GM18870 (cell line): ENCODE measurements at regions not wholly inside any gene's neighbourhood (a gene's known extent, or its start where the extent isn't known, plus 50 kb on each side); places are given as distances from the start of the nearest gene placed in this dataset.
"Not testable (repeated sequence)": the region's sequence is repeated elsewhere in the genome, so short reads cannot be mapped to it uniquely, and the experiment has no call there.

Source experiments
- ATAC-seq: cut with Tn5 transposase; IDR thresholded peaks from one replicate; pipeline ENCODE4 v1.9.1; 2021; ENCODE audit warnings: moderate library complexity; ENCODE audit not compliant: unreplicated experiment

- no peak for ATAC-seq
Measured at GRCh38 chr13:99074693-99075092, 96.8 kb upstream of the DOCK9 start.

DNA sequence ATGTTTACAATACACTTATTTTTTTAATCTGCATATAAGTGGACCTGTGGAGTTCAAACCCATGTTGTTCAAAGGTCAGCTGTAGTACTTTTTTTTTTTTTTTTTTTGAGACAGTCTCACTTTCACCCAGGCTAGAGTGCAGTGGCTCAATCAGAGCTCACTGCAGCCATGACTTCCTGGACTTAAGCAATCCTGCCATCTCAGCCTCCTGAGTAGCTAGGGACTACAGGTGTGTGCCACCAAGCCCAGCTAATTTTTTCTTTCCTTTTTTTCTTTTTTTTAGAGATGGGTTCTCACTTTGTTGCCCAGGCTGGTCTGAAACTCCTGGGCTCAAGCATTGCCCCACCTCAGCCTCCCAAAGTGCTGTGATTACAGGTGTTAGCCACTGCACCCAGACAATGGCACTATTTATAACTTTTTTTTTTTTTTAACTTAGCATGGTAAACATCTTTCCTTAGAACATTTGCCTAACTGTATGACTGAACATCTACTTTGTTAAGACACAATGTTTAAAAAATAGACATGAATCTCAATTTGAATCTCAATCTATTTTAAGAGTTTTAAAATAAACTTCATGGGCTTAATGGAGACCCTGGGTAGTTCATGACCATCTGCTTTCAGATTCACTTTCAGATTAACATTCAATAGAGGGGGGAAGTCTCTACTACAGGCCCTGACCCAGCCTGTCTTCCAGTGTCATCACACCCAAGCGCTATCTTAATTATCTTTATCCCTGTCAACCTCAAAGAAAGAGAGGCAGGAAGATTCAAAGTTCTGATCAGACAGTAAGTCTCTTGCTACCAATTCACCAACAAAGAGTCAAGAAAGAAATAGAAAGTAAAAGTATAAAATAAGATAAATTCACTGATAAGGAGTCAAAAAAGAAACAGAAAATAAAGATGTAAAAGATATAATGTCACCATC, 97.7 kb upstream of the DOCK9 start:
- peak; percentile 78 for ATAC-seq

- ATAC-seq = no peak
Measured at GRCh38 chr13:99078017-99078771, 100.3 kb upstream of the DOCK9 start.

DNA sequence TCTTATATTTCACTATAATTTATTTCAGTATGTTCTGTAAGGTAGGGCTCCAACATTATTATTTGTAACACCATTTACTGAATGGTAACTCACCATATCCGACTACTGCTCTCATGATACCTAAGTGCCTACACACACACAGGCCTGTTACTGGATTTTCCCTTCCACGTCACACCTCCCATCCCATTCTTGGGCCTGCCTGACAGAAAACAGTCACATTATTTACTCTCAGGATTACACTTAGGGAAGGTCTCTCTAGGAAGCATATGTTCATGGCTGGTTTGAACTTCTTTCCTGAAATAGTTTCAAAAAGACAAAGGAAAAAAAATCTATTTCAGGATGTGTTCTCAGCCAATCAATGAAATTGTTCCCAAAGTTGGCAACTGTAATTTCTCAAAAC, 102.3 kb upstream of the DOCK9 start:
- no peak for ATAC-seq

DNA sequence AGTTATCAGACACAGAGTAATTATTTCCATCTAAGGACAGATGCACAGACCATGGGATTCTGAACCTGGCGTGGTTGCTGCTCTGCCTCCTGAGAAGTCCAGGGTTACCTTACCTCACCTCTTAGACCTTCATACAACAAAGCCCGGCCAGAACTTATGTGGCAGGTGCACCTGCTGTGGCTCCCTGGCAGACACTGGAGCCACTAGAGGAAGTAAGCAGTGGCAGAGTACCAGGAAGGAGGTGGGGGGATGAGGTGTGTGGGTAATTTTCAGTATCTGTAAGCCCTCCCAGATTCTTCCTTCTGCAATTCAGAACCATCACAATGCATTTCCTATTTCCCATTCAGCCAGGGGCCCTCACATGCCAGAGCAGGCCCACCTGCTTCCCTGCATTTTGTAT, 106.1 kb upstream of the DOCK9 start:
- ATAC-seq = no peak

DNA sequence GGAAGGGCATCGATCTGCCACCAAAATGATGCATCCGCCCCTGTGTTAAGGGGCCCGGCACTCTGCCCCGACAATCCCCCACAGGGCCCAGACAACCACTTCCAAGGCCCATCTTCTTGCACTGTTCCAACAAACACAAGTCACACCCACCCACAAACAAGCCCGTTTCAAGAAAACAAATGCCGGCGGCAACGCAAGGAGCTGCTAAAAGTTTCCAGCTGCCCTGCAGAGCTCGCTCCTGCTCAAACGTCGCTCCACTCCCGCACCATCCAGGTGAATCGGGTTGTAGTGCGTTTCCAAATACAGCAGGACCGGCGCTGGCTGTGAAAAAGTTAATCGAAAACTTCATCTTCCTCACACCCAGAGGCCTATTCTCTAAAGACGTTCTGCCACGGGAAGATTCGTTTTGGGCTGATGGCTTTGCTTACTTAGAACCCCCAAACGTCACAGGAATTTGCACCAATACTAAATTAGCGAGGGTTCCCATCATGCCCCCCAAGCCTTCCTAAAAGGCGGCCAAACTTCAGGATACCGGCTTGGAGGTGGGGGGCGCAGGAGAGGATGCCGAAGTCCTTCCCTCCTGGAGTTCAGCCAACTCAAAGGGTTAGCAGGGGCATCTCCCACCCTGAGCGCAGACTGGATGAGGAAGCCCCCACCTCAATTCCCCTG, 107.4 kb upstream of the DOCK9 start:
- ATAC-seq = no peak

GRCh38 chr13:99085808-99086266, 108.0 kb upstream of the DOCK9 start:
- ATAC-seq = no peak

DNA sequence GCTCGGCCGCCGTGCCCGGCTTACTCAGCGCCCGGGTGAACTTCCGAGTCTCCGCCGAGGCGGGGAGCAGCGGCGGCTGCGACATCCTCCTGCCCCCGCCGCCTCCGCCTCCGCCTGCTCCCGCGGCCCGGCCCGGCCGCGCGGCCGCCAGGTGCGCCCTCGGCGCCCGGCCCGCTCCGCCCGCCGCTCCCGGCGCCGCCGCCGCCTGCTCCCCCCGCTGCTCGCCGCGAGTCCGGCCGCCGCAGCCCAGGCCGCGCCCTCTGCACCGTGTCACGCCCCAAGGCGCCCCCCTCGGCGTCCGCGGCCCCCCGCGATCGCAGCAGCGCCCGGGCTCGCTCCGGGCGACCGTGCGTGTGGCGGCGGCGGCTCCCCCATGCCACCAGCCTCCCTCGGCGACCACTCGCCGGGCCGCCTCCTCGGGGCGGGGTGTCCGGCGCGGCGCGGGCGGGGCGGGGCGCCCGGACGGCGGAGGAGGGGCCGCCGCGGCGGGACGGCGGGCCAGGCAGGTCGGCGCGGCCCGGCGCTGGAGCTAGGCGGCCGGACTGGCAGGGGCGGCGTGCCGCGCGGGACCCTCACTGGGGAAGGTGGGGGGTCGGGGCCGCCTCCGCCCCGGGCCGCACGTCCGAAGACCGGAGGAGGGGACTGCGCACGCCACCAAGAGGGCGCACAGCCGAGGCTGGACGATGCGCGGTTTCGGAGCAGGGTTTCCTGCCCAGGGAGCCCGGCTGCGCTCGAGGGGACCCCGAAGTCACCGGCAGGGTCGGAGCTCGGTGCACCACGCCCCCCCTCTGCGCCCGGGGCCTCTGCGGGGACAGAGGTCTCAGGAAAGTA, 108.6 kb upstream of the DOCK9 start:
- ATAC-seq = no peak

GRCh38 chr13:99087098-99087953, 109.5 kb upstream of the DOCK9 start:
- peak; percentile 82 for ATAC-seq

- peak; percentile 41 for ATAC-seq
Measured at GRCh38 chr13:99087954-99088491, 110.2 kb upstream of the DOCK9 start.

- ATAC-seq = no peak
Measured at GRCh38 chr13:99093997-99094396, 106.7 kb upstream of the UBAC2 start.

DNA sequence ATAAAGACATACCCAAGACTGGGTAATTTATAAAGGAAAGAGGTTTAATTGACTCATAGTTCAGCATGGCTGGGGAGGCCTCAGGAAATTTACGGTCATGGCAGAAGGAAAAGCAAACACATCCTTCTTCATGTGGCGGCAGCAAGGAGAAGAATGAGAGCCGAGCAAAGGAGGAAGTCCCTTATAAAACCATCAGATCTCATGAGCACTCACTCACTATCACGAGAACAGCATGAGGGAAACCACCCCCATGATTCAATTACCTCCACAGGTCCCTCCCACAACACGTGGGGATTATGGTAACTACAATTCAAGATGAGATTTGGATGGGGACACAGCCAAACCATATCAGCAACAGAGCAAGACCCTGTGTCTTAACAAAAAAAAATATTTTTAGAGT, 98.8 kb upstream of the UBAC2 start:
- ATAC-seq = not testable (repeated sequence)

- no peak for ATAC-seq
Measured at GRCh38 chr13:99103536-99103935, 97.1 kb upstream of the UBAC2 start.

DNA sequence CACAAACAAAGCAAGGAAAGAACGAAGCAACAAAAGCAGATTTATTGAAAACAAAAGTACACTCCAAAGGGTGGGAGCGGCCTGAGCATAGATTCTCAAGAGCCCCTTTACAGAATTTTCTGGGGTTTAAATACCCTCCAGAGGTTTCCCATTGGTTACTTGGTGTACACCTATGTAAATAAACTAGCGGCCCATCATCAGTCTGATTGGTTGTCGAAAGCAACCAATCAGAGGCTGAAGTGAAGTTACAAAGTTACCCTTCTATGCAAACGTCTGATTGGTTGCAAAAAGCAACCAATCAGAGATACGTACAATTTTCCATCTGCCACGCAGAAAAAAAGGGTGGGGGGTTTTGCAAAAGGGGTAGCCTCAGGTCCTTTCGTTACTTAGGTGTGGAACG, 96.3 kb upstream of the UBAC2 start:
- no peak for ATAC-seq

GRCh38 chr13:99105160-99105559, 95.5 kb upstream of the UBAC2 start:
- no peak for ATAC-seq

- no peak for ATAC-seq
Measured at GRCh38 chr13:99113351-99113750, 87.3 kb upstream of the UBAC2 start.

DNA sequence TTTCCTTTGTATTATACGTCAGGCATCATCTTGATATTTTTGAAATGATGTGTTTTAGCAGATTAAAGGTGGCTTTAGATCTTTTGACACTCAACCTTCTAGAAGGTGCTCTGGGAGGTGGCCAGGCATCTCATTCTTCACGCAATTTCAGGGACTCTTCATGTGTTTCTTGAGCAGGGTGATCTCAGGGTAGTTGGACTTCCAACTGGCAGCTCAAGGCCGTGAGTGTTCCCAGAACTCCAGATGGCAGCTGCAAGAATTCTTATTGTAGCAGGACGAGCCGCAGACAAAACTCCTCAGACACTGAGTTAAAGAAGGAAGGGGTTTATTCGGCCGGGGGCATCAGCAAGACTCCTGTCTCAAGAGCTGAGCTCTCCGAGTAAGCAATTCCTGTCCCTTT, 82.5 kb upstream of the UBAC2 start:
- no peak for ATAC-seq

DNA sequence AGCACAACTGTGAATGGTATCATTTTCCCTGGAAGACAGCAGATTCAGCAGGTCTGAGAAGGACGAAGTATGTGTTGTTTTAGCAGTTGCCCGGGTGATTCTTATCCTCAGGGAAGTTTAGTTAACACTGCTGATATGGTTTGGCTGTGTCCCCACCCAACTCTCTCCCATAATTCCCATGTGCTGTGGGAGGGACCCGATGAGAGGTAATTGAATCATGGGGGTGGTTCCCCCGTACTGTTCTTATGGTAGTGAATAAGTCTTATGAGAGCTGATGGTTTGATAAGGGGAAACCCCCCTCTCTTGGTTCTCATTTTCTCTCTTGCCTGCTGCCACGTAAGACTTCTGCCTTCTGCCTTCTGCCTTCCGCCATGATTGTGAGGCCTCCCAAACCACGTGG, 81.0 kb upstream of the UBAC2 start:
- no peak for ATAC-seq

- ATAC-seq = no peak
Measured at GRCh38 chr13:99120751-99121150, 79.9 kb upstream of the UBAC2 start.
